ENCODE measurements at regions not wholly inside any gene's neighbourhood (a gene's known extent, or its start where the extent isn't known, plus 50 kb on each side); places are given as distances from the start of the nearest gene placed in this dataset.
A peak's percentile ranks its signal among the peaks of the same experiment; 100 is the strongest.

DNA sequence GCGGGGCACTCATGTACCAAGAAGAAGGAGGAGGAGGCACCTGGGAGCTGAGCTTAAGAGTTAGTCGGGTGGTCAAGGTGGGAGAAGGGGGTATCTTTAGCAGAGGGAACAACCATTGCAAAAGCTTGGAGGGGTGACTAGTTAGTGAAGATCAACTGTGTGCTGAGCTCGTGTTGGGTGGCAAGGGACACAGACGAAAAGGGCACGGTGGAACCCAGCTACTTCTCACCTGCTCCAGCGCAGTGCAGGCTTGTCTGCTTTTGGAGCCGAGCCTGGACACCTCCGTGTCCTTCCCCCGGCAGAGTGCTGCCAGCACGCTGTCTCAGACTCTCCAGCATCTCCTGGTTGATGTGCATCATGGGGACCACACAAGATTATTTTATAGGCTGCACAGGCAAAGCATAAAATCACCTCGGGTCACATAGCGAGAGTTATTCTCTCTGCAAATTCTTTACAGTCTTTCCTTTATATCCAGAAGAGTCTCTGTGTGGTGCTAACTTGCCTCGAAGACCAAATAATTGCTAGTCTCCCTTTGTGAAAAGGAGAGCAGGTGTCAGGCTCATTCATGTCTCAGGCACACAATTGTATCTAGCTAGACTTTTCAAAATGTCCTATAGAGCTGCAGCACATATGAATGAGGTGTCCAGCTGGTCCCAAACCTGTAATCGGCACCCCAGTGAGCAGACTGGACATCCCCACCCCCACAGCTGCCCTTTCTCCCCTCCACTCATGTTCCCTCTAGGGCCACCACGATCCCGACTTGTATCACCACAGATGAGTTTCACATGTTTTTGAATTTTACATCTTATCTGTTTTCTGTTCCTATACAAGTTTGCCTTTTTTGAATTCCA lies 123.4 kb downstream of the CEBPB start:
- no peak for DNase-seq (ENCODE audit: low spot score)

DNA sequence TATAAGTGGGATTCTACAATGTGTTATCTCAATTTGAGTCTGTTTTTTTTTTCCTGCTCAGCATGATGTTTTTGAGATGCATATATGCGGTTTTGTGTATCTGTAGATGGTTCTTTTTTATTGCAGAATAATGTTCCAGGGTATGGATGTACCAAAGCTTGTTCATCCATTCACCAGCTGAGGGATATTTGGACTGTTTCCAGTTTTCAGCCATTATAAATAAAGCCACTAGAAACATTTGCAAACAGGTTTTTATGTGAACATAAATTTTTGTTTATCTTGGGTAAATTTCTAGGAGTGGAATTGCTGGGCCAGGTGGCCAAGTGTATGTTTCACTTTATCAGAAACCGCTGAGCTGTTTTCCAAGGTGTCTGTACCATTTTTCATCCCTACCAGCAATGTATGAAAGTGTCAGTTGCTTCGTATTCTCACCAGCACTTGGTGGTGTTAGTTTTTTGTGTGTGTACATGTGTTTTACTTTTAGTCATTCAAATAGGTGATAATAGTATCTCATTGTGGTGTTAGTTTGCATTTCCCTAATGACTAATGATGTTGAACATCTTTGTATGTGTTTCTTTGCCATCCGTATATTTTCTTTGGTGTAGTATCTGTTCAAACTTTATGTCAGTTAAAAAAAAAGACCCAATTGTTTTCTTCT lies 124.2 kb downstream of the CEBPB start:
- DNase-seq (ENCODE audit: low spot score), result no peak

DNA sequence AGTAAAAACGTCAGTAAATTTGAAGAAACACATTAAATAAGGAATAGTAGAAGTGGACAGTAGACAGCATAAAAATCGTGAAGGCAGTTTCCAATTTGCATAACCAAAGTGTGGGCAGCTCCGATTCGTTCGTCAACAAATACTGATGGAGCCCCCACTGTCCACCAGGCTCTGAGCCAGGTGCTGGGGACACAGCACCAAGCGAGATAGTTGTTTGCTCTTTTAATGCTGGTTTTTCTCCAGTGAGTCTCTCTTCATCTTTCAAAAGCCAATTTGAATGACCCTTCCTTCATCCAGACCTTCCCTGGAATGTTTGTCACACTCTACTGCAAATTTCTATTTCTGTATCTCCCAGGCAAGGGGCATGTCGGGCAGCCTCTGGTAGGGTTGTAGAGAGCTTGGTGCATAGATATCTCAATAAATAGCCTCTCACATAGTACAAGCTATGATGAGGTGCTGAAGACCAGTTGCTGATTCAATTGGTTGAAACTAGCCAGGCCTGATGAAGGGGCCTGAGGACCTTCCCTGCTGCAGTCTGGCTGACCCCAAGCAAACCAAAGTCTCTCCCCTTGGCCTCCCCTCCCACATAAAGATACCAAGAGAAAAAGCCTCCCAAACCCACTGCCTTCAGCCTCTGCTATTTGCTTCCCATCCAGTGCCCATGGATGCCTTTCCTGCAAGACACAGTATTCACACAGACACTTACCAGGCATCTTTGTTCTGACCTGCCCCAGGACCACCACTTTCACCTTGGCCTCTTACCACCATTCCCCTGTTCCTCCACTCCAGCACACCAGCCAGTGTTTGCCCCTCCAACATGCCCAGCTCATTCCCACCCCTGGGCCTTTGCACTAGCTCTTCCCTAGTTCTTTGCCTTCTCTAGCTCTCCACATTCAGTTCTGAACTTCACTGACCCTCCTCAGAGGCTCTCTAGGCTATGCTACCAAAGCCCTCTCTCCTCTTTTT lies 125.2 kb downstream of the CEBPB start:
- DNase-seq (ENCODE audit: low spot score), result no peak

DNA sequence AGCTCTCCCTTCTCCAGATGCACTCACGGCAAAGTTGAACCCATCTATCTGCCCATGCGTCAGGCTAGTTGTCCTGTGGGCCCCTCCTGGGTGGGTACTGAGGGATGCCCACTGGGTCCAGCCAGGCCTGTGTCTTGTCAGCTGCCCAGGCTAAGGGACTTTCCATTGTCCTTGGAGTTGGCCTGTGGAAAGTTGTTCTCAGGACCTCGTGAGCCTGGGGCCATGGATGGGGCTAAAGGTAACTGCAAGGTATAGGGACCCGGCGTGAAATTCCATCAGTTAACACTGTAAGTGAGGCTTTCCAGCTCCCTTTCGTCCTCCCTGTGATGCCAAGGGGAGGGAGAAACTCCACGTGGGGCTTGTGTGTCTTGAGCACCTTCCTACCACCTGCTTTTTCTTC lies 126.5 kb downstream of the CEBPB start:
- DNase-seq (ENCODE audit: low spot score), result no peak

DNA sequence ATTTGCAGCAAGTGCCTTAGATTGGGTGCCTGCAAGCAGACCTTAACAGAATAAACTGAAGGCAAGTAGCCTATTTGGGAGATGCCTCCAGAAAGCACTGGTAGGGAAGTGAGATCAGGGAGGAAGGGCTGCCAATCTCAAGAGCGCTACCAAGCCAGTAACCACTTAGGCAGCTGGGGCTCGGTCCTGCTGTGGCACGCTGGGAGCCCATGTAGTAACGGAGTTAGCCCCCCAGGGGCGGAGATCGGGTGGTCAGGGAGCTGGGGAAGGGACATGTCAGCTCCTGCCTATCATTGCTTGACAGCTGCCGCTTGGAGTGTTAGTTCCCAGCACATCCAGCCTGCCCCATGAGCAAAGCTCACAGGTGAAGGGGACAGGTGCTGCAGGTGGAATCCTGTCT lies 127.0 kb downstream of the CEBPB start:
- no peak for DNase-seq (ENCODE audit: low spot score)

DNA sequence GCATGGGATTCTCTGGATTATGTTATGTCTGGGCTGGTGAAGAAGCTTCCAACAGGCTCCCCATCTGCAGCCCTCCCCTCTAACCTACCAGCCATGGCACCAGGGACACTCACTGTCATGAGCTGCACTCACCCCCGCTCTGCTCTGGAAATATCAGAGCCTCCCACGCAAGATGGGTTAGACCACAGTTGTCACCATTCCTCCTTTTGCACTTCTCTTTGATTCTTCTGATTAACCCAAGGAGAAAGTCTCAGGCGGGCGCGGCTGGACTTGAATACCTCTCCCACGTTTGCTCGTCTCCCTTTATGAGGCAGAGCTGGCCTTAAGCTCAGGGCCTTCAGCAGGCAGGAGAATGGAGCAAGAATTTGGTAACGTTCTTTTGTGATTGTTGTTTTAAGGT lies 128.1 kb downstream of the CEBPB start:
- no peak for DNase-seq (ENCODE audit: low spot score)

DNA sequence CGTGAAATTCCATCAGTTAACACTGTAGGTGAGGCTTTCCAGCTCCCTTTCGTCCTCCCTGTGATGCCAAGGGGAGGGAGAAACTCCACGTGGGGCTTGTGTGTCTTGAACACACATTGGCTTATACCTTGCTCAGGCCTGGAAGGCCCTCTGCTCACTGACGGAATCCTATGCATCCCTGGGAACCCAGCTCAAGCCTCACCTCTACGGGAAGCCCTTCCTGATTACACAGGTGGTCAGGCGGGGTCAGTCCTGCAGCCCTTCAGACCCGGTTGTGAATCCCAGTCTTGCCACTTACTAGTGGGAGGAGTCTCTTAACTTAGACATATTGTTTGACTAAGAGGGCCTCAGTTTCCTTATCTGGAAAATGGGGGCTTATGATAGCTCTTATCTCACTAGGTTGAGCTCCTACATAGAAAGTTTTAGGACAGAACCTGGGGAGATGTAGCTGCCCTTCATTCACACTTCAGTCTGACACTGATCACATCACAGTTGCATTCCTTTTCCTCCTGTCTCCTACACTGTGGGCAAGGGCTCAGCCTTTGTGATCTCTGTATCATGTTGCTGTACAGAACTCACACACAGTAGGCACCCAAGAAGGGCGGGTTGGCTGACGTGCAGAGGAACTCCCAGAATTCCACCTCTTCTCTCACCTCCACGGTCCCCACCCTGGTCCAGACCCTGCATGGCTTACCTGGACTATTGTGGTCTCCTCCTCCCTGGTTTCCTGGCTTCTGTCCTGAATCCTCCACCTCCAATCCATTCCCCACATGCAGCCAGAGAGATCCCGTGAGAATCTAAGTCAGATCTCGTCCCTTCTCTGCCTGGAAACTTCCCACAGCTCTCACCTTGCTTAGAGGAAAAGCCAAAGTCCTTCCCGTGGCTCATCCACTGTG lies 129.6 kb downstream of the CEBPB start:
- DNase-seq (ENCODE audit: low spot score), result no peak

DNA sequence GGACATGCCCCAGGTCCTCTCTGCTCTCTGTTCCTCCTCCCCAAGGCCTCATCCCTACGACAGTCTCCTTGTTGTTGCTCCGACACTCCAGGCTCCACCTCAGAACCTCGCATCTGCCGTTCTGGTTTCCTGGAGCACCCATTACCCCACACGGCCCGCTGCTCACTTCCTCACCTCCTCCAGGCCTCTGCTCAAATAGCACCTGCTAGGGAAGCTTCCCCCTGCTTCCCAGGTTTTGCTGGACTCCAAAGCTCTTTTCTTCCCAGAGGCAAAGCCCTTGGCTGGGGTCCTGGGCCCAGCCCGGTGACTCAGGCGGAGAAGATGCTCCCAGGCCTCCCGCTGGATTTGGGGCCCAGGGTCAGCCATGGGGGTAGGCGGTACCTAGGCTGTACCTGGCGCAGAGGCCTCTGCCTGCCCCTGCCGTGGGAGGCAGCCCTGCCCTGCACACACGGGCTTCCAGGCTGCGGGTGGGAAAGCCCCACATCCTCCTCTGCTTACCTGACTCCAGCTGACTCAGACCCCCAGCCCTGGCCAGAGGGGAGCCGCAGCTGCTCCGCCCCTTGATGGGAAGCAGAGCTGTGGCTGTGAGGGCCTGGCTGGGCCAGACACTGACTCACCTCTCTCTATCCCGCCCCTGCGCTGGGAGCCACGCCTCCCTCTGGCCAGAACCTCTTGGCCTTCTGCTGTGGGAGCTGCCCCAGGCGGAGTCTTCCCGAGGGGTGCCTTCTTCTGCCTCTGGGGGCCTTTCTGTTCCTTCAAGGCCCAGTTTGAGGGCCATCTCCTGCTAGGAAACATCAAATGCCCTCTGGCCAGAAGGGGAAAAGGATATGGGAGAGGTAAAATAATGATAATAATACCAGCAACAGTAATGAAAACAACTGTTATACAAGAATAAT lies 130.5 kb downstream of the CEBPB start:
- no peak for DNase-seq (ENCODE audit: low spot score)

DNA sequence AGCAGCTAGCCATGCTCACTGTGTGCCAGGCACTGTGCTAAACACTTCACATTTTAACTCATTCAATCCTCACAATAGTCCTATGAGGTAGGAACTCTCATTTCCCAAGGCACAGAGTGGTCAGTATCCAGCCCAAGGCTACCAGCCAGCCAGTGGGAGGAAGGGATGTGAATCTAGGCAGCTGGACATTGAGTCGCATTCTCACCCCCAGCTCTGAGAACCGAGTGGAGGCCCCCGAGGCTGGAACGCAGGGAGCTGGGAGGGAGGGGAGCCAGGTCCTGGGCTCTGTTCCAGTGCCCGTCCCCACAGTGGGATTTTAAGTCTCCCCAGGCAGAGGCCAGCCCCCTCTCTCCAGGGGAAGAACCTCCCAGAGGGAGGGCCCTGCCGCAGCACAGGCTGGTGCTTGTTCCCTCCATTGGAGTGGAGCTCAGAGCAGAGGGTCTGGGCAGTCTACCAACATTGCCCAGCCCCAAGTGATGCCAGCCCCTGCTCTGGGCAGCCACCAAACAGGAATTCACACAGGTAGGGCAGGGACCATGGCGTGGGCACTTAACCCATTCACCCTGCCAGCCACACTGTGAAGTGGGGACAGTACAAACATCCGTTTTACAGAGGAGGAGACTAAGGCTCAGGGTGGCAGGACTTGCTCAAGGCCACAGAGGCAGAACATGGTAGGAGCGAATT lies 131.3 kb downstream of the CEBPB start:
- no peak for DNase-seq (ENCODE audit: low spot score)

DNA sequence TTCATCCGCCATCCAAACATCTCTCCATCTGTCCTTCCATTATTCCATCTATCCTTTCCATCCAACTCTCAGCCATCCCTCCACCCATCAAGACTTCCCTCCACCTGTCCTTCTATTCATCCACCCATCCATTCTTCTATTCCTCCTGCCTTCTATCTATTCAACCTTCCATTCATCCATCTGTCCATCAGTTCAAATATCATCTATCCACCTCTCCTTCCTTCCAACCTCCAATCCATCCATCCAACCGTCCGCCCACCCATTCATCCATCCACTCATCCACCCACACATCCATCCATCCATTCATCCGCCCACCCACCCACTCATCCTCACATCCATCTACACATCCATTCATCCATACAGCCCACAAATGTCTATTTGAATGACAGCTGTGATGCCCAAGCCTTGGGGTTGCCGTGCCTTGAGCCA lies 132.1 kb downstream of the CEBPB start:
- DNase-seq (ENCODE audit: low spot score), result no peak

DNA sequence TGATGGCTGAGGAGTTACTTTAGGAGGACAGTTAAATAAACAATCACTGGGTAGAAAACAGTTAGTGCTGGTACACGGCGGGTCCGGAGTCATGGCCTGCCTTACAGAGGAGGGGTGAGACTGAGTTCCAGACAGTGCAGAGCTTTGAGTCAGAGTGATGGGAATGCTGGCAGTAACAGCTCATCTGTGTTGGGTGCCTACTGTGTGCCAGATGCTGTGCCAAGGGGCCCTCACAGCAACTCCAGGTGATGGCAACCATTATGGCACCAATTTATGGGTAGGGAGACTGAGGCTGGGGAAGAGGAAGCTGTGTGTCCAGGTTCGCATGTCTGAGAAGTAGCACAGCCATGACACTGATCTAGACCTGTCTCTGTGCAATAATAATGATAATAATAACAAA lies 132.6 kb downstream of the CEBPB start:
- DNase-seq (ENCODE audit: low spot score), result no peak

DNA sequence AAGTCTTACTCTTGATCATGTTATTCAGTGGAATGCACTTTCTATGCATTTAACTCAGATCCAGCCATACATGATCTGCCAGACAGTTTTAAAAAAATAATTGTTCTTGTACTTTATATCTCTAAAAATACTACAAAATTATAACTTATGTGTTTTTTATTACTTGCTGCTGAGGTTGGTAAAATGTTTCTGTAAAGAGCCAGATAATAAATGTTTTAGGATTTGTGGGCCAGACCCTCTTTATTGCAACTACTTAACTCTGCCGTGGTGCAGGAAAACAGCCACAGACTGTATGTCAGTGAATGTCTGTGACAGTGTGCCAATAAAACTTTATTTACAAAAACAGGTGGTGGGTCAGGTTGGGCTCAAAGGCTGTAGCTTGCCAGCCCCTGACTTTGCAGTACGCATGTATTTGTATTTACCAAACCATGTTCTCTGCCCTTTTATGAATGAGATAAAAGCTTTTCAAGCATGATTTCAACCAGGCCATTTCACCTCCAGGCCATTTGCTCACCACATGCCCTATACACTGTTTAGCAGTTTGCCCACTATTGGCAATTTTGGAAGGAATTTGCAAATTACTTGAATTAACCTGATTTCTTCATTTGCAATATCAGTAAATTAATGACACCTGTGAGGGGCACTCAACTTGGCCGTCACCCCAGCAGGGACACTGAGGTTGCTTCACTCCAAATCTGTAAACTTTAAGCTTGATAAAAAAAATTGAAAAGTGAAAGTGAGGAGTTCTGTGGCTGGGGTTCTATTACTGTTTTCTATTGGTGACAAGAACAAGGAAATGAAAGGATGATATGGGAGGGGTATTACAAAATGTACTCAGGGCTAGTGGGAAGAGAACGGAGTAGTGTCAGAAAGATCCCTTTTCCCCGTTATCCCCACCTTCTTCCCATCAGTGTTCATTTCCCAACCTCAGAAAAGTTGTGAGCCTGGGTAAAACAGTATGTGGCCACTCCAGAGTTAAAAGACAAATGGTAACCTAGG lies 133.4 kb downstream of the CEBPB start:
- peak; percentile 36 for DNase-seq (ENCODE audit: low spot score)

DNA sequence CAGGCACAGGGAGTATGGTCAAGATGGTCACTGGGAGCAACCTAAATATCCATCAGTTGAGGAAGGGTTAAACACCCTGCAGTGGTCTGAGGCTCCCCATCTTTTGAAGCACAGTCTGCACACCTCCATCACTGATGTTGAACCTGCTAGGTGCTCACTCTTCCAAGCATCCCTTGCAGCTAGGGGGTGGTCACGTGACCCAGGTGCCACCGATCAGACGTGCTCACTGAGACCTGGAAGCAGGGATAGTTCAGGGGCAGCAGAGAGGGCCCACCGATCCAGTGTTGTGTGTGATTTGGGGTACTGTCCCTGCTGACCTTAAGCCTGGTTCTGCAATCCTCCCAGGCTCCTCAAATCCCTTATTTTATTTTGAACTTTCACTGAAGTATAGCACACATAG lies 134.6 kb downstream of the CEBPB start:
- no peak for DNase-seq (ENCODE audit: low spot score)

DNA sequence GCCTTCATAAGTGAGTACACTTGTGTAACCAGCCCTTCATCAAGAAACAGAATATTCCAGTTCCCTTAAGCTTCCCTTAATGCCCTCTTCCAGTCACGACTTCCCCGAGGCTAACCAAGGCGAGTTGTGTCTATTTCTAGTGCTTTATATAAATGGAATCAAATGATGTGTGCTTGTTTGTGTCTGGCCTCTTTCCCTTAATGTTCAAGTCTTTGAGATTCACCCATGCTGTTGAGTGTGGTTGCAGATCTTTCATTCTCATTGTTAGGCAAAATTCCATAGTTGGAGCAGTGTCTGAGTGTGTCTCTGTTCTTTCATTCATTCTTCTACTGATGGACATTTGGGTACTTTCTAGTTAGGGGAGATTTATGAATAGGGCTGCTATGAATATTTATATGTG lies 135.0 kb downstream of the CEBPB start:
- DNase-seq (ENCODE audit: low spot score), result no peak

DNA sequence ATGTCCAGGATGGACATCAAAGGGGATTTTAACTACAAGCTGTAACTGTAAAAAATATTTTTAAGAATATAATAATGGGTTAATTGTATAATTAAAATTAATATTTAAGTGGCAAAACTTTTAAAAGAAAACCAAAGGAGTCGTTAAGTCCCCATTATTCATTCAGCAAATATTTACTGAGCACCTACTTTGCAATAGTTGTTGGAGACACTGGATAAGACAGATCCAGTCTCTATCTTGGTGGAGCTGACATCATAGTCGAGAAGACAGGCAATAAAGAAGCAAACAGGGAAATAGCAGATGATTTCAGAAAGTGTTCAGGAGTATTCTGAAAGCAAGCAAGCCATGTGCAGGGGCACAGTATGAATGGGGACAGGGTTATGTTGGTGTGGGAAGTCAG lies 137.0 kb downstream of the CEBPB start:
- DNase-seq (ENCODE audit: low spot score), result no peak

DNA sequence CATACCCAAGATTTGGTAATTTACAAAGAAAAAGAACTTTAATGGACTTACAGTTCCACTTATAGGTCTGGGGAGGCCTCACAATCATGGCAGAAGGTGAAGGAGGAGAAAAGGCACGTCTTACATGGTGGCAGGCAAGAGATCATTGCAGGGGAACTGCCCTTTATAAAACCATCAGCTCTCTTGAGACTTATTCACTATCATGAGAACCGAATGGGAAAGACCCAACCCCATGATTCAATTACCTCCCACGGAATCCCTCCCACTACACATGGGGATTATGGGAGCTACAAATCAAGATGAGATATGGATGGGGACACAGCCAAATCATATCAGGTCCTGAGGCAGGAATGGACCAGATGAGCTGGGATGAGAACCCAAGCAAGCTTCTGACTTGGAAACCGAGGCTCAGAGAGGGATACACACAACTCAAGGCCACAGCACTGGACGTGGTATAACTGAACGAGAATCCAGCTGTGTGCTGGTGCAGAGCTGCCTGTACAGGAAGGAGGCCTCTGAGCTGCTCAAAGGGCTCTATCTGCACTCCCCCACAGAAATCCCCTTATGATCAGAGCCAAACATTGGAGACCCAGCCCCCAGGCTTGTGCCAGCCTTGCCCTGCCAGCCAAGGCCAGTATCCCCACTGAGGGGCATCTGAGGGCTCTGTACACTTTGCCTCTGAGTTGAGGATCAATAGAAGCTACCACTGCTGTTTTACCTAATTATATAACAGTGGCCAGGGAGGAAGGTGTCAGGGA lies 137.8 kb downstream of the CEBPB start:
- DNase-seq (ENCODE audit: low spot score), result no peak

DNA sequence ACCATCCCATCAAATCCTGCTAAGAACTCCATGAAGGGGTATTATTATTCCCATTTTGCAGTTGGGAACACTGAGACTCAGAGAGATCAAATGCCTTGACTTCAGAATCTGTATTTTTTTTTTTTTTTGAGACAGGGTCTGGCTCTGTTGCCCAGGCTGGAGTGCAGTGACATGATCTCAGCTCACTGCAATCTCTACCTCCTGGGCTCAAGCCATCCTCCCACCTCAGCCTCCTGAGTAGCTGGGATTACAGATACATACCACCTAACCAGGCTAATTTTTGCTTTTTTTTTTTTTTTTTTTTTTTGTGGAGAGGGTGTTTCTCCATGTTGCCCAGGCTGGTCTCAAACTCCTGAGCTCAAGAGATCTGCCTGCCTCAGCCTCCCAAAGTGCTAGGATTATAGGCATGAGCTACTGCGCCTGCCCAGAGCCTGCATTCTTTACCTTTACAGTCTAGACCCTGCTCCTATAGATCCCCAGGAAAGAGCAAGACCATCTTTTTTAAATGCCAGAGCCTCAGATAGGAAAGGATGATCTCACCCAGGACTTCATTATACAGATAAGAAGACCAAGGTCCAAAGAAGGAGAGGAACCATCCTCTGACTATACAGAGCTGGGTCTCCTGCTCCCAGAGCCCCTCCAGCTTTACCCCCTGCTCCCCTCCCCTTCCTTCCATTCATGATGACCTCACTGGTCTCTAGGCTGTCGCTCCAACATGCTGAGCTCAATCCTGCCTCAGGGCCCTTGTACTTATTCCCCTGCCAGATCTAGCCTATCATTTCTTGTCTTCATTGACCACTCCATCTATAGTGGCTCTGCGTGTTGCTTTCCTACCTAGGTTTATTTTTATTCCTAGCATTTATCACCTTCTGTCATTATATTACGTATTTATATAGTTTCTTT lies 138.6 kb downstream of the CEBPB start:
- no peak for DNase-seq (ENCODE audit: low spot score)

Data from NAMALWA (cell line).